ENCODE measurements at regions not wholly inside any gene's neighbourhood (a gene's known extent, or its start where the extent isn't known, plus 50 kb on each side); places are given as distances from the start of the nearest gene placed in this dataset.

DNA sequence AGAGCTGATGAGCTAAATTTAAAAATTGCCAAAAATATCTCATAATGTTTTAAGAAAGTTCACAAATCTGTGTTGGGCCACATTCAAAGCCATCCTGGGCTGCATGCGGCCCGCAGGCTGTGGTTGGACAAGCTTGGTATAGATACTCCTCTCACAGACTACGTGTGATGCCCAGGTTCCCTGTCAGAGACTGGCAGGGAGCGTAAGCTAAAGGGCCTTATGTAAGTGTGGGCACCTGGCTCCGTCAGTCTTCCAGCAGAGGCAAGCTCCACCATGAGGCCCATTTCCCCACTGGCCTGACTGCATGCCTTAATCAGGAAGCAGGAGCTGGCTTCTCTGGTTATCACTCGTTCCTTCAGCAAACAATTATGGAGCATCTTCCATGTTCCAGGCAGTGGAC is 200.2 kb downstream of the FOXO1 start:
- Mint-ChIP-seq H3K9me3 (no peaks in the 10 kb centered on the region; the same call in 2 of the 3 replicates), H3K27ac (no peak overlapping the region), H3K4me1 (peaks cover under 1% of the 10 kb centered on the region; the same call in 2 of the 3 replicates), H3K27me3 (ENCODE audit: insufficient read depth, low read depth, poor library complexity) (peaks cover 5% of the 10 kb centered on the region), H3K36me3 (ENCODE audit: low read depth) (peaks cover 2% of the 10 kb centered on the region; the same call in 2 of the 3 replicates), H3K4me3 (no peak overlapping the region)
- Histone ChIP-seq H3F3A (replicated peaks; ENCODE audit: low read depth) (no peaks in the 10 kb centered on the region), H3K27ac (ENCODE audit: low read depth) (no peak overlapping the region), H2AFZ (no peak overlapping the region), H3K79me2 (replicated peaks; ENCODE audit: insufficient read depth) (no peaks in the 10 kb centered on the region), H3K9me2 (ENCODE audit: insufficient read depth) (peaks cover 11% of the 10 kb centered on the region), H3K4me2 (no peak overlapping the region), H3K4me3 (no peak overlapping the region), H3K27me3 (ENCODE audit: insufficient read depth) (no peaks in the 10 kb centered on the region), H3K36me3 (ENCODE audit: insufficient read depth) (no peaks in the 10 kb centered on the region), H3K4me1 (ENCODE audit: insufficient read depth) (no peaks in the 10 kb centered on the region), H4K20me1 (replicated peaks; ENCODE audit: insufficient read depth) (no peaks in the 10 kb centered on the region)
- DNase-seq (ENCODE audit: low spot score), result no peak
- no peak for ATAC-seq
- TF ChIP-seq NANOG (IDR thresholded peaks at IDR 0.05; ENCODE audit: borderline replicate concordance), result no peak
- TF ChIP-seq, protein P1, sequence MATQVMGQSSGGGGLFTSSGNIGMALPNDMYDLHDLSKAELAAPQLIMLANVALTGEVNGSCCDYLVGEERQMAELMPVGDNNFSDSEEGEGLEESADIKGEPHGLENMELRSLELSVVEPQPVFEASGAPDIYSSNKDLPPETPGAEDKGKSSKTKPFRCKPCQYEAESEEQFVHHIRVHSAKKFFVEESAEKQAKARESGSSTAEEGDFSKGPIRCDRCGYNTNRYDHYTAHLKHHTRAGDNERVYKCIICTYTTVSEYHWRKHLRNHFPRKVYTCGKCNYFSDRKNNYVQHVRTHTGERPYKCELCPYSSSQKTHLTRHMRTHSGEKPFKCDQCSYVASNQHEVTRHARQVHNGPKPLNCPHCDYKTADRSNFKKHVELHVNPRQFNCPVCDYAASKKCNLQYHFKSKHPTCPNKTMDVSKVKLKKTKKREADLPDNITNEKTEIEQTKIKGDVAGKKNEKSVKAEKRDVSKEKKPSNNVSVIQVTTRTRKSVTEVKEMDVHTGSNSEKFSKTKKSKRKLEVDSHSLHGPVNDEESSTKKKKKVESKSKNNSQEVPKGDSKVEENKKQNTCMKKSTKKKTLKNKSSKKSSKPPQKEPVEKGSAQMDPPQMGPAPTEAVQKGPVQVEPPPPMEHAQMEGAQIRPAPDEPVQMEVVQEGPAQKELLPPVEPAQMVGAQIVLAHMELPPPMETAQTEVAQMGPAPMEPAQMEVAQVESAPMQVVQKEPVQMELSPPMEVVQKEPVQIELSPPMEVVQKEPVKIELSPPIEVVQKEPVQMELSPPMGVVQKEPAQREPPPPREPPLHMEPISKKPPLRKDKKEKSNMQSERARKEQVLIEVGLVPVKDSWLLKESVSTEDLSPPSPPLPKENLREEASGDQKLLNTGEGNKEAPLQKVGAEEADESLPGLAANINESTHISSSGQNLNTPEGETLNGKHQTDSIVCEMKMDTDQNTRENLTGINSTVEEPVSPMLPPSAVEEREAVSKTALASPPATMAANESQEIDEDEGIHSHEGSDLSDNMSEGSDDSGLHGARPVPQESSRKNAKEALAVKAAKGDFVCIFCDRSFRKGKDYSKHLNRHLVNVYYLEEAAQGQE (IDR thresholded peaks at IDR 0.05; ENCODE audit: unreplicated experiment), result no peak
- no peak for TF ChIP-seq CTCF (conservative IDR thresholded peaks at IDR 0.05; ENCODE audit: low read depth in 2 of 2)
- no peak for TF ChIP-seq CREB1 (CRISPR knock-in tag; IDR thresholded peaks at IDR 0.05; ENCODE audit: low read depth)
- no peak for TF ChIP-seq EZH2 (IDR thresholded peaks at IDR 0.05; ENCODE audit: low read depth, unreplicated experiment)
- no peak for TF ChIP-seq ZNF331 (CRISPR knock-in tag; IDR thresholded peaks at IDR 0.05; ENCODE audit: low read depth)
- no peak for TF ChIP-seq STAT1 (IDR thresholded peaks at IDR 0.05; ENCODE audit: unreplicated experiment)
- TF ChIP-seq, protein P2, sequence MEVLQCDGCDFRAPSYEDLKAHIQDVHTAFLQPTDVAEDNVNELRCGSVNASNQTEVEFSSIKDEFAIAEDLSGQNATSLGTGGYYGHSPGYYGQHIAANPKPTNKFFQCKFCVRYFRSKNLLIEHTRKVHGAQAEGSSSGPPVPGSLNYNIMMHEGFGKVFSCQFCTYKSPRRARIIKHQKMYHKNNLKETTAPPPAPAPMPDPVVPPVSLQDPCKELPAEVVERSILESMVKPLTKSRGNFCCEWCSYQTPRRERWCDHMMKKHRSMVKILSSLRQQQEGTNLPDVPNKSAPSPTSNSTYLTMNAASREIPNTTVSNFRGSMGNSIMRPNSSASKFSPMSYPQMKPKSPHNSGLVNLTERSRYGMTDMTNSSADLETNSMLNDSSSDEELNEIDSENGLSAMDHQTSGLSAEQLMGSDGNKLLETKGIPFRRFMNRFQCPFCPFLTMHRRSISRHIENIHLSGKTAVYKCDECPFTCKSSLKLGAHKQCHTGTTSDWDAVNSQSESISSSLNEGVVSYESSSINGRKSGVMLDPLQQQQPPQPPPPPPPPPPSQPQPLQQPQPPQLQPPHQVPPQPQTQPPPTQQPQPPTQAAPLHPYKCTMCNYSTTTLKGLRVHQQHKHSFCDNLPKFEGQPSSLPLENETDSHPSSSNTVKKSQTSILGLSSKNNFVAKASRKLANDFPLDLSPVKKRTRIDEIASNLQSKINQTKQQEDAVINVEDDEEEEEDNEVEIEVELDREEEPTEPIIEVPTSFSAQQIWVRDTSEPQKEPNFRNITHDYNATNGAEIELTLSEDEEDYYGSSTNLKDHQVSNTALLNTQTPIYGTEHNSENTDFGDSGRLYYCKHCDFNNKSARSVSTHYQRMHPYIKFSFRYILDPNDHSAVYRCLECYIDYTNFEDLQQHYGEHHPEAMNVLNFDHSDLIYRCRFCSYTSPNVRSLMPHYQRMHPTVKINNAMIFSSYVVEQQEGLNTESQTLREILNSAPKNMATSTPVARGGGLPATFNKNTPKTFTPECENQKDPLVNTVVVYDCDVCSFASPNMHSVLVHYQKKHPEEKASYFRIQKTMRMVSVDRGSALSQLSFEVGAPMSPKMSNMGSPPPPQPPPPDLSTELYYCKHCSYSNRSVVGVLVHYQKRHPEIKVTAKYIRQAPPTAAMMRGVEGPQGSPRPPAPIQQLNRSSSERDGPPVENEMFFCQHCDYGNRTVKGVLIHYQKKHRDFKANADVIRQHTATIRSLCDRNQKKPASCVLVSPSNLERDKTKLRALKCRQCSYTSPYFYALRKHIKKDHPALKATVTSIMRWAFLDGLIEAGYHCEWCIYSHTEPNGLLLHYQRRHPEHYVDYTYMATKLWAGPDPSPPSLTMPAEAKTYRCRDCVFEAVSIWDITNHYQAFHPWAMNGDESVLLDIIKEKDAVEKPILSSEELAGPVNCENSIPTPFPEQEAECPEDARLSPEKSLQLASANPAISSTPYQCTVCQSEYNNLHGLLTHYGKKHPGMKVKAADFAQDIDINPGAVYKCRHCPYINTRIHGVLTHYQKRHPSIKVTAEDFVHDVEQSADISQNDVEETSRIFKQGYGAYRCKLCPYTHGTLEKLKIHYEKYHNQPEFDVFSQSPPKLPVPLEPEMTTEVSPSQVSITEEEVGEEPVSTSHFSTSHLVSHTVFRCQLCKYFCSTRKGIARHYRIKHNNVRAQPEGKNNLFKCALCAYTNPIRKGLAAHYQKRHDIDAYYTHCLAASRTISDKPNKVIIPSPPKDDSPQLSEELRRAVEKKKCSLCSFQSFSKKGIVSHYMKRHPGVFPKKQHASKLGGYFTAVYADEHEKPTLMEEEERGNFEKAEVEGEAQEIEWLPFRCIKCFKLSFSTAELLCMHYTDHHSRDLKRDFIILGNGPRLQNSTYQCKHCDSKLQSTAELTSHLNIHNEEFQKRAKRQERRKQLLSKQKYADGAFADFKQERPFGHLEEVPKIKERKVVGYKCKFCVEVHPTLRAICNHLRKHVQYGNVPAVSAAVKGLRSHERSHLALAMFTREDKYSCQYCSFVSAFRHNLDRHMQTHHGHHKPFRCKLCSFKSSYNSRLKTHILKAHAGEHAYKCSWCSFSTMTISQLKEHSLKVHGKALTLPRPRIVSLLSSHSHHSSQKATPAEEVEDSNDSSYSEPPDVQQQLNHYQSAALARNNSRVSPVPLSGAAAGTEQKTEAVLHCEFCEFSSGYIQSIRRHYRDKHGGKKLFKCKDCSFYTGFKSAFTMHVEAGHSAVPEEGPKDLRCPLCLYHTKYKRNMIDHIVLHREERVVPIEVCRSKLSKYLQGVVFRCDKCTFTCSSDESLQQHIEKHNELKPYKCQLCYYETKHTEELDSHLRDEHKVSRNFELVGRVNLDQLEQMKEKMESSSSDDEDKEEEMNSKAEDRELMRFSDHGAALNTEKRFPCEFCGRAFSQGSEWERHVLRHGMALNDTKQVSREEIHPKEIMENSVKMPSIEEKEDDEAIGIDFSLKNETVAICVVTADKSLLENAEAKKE (CRISPR knock-in tag; IDR thresholded peaks at IDR 0.05), result no peak

All from GM23338 (cell line).